WTC11 (cell line): ENCODE measurements at regions not wholly inside any gene's neighbourhood (a gene's known extent, or its start where the extent isn't known, plus 50 kb on each side); places are given as distances from the start of the nearest gene placed in this dataset.

Experiments
- ATAC-seq: fragments of 200-7000 bp; cut with Tn5 transposase; 2 replicates; pipeline ENCODE4 v1.10.0; 2021; ENCODE audit warnings: mild to moderate bottlenecking, moderate library complexity
- CTCF ChIA-PET: fragments of 300-600 bp; sonication (Branson Sonifier 250); formaldehyde crosslinking; loops from one replicate; lab custom pipeline; 2021; ENCODE audit warnings: antibody characterized with exemption; lab: Charles Lee
- POLR2A ChIA-PET: fragments of 350-600 bp; sonication (Branson Sonifier 250); formaldehyde crosslinking; loops from one replicate; lab custom pipeline; 2021; ENCODE audit warnings: antibody characterized with exemption; lab: Charles Lee
- DNase-seq: peaks from one replicate; pipeline ENCODE4 v3.0.0; 2021; ENCODE audit warnings: low spot score
- H3K27ac Mint-ChIP-seq: 2 replicates; pipeline ENCODE4 v1.8.0; 2021; ENCODE audit warnings: mixed read lengths
- H3K27me3 Mint-ChIP-seq: 2 replicates; pipeline ENCODE4 v1.8.0; 2021; ENCODE audit warnings: low read depth, mild to moderate bottlenecking, moderate library complexity, mixed read lengths
- H3K36me3 Mint-ChIP-seq: 2 replicates; pipeline ENCODE4 v1.8.0; 2021; ENCODE audit warnings: mixed read lengths
- H3K4me1 Mint-ChIP-seq: 2 replicates; pipeline ENCODE4 v1.8.0; 2022; ENCODE audit warnings: mixed read lengths
- H3K4me3 Mint-ChIP-seq: 2 replicates; pipeline ENCODE4 v1.8.0; 2021; ENCODE audit warnings: mild to moderate bottlenecking, moderate library complexity, mixed read lengths
- H3K9me3 Mint-ChIP-seq: 2 replicates; pipeline ENCODE4 v1.8.0; 2021; ENCODE audit warnings: mixed read lengths
- CBFB ChIP-seq: sonication (generic); formaldehyde crosslinking; IDR thresholded peaks from 2 replicates; pipeline ENCODE4 v1.8.1; 2022; ENCODE audit warnings: mild to moderate bottlenecking, low read depth, missing genetic modification reagents
- ELF4 ChIP-seq: sonication (generic); formaldehyde crosslinking; IDR thresholded peaks from 2 replicates; pipeline ENCODE4 v1.8.1; 2022; ENCODE audit warnings: low read depth, mild to moderate bottlenecking, moderate library complexity, missing genetic modification reagents
- ESRRA ChIP-seq: sonication (generic); formaldehyde crosslinking; IDR thresholded peaks from 2 replicates; pipeline ENCODE4 v1.8.1; 2022; ENCODE audit warnings: mild to moderate bottlenecking, missing genetic modification reagents, borderline replicate concordance
- FOXJ3 ChIP-seq: sonication (generic); formaldehyde crosslinking; IDR thresholded peaks from 2 replicates; pipeline ENCODE4 v1.9.0; 2021; ENCODE audit warnings: missing genetic modification reagents, mild to moderate bottlenecking, borderline replicate concordance
- FOXK1 ChIP-seq: sonication (generic); formaldehyde crosslinking; IDR thresholded peaks from 2 replicates; pipeline ENCODE4 v1.8.0; 2022; ENCODE audit warnings: mild to moderate bottlenecking, moderate library complexity, missing genetic modification reagents
- MXD4 ChIP-seq: fragments of 250-450 bp; sonication (Bioruptor Pico); IDR thresholded peaks from 2 replicates; pipeline ENCODE4 v1.8.0; 2021; ENCODE audit warnings: mild to moderate bottlenecking, moderate library complexity, borderline replicate concordance
- RORB ChIP-seq: fragments of 250-450 bp; sonication (Bioruptor Pico); IDR thresholded peaks from 2 replicates; pipeline ENCODE4 v1.9.0; 2021; ENCODE audit warnings: mild to moderate bottlenecking
- TCF7 ChIP-seq: sonication (generic); formaldehyde crosslinking; IDR thresholded peaks from 2 replicates; pipeline ENCODE4 v1.8.0; 2022; ENCODE audit warnings: mild to moderate bottlenecking, low read depth, missing genetic modification reagents, moderate library complexity
- TEAD1 ChIP-seq: sonication (generic); formaldehyde crosslinking; IDR thresholded peaks from 2 replicates; pipeline ENCODE4 v1.8.0; 2022; ENCODE audit warnings: mild to moderate bottlenecking, missing genetic modification reagents
- ZNF263 ChIP-seq: sonication (generic); formaldehyde crosslinking; IDR thresholded peaks from 2 replicates; pipeline ENCODE4 v1.8.1; 2022; ENCODE audit warnings: low read depth, mild to moderate bottlenecking, moderate library complexity, missing genetic modification reagents
- ZNF423 ChIP-seq: fragments of 250-450 bp; sonication (Bioruptor Pico); IDR thresholded peaks from 2 replicates; pipeline ENCODE4 v2.1.2; 2022; ENCODE audit warnings: mild to moderate bottlenecking, moderate library complexity
- TF ChIP-seq, protein P1 (sequence below): sonication (generic); formaldehyde crosslinking; IDR thresholded peaks from 2 replicates; pipeline ENCODE4 v1.8.1; 2023; ENCODE audit warnings: mild to moderate bottlenecking, missing genetic modification reagents, borderline replicate concordance
- TF ChIP-seq, protein P2 (sequence below): fragments of 250-450 bp; sonication (Bioruptor Pico); IDR thresholded peaks from 2 replicates; pipeline ENCODE4 v1.9.0; 2021; ENCODE audit warnings: moderate library complexity, mild to moderate bottlenecking, inconsistent platforms, borderline replicate concordance
- TF ChIP-seq, protein P3 (sequence below): sonication (generic); formaldehyde crosslinking; IDR thresholded peaks from 2 replicates; pipeline ENCODE4 v1.8.1; 2022; ENCODE audit warnings: missing genetic modification reagents, borderline replicate concordance
- TF ChIP-seq, protein P4 (sequence below): sonication (generic); formaldehyde crosslinking; IDR thresholded peaks from 2 replicates; pipeline ENCODE4 v1.8.1; 2023; ENCODE audit warnings: mild to moderate bottlenecking, missing genetic modification reagents
- TF ChIP-seq, protein P5 (sequence below): sonication (generic); formaldehyde crosslinking; IDR thresholded peaks from 2 replicates; pipeline ENCODE4 v1.8.0; 2022; ENCODE audit warnings: mild to moderate bottlenecking, missing genetic modification reagents
- TF ChIP-seq, protein P6 (sequence below): fragments of 250-450 bp; sonication (Bioruptor Pico); IDR thresholded peaks from 2 replicates; pipeline ENCODE4 v1.9.0; 2021; ENCODE audit warnings: mild to moderate bottlenecking
- TF ChIP-seq, protein P7 (sequence below): sonication (generic); formaldehyde crosslinking; IDR thresholded peaks from 2 replicates; pipeline ENCODE4 v1.8.0; 2023; ENCODE audit warnings: missing genetic modification reagents, mild to moderate bottlenecking, borderline replicate concordance
- TF ChIP-seq, protein P8 (sequence below): sonication (generic); formaldehyde crosslinking; conservative IDR thresholded peaks from 2 replicates; pipeline ENCODE4 v1.8.1; 2022; ENCODE audit warnings: mild to moderate bottlenecking, missing genetic modification reagents
- TF ChIP-seq, protein P9 (sequence below): sonication (generic); formaldehyde crosslinking; IDR thresholded peaks from 2 replicates; pipeline ENCODE4 v1.8.0; 2022; ENCODE audit warnings: mild to moderate bottlenecking, missing genetic modification reagents
- TF ChIP-seq, protein P10 (sequence below): fragments of 250-450 bp; sonication (Bioruptor Pico); IDR thresholded peaks from 2 replicates; pipeline ENCODE4 v1.8.0; 2021; ENCODE audit warnings: mild to moderate bottlenecking

DNA sequence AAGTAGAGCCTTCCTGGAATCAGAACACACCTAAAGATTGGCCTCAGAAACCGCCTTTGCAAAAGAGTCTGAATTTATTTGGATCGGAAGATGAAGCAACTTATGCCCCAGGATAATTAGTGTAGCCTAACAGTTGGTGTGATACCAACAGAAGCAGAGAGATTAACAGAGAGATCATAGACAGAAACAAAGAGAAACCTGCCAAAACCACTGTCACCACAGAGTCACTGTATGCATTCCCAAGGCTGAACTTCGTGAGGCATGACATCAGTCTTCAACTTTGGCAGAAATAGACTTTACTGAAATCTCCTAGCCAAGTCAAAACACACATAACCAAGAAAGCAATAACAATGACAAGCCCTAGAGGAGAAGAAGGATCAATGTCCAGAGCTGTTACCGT lies 361.8 kb downstream of the ELAVL2 start (continued):
- TF ChIP-seq, protein P1, sequence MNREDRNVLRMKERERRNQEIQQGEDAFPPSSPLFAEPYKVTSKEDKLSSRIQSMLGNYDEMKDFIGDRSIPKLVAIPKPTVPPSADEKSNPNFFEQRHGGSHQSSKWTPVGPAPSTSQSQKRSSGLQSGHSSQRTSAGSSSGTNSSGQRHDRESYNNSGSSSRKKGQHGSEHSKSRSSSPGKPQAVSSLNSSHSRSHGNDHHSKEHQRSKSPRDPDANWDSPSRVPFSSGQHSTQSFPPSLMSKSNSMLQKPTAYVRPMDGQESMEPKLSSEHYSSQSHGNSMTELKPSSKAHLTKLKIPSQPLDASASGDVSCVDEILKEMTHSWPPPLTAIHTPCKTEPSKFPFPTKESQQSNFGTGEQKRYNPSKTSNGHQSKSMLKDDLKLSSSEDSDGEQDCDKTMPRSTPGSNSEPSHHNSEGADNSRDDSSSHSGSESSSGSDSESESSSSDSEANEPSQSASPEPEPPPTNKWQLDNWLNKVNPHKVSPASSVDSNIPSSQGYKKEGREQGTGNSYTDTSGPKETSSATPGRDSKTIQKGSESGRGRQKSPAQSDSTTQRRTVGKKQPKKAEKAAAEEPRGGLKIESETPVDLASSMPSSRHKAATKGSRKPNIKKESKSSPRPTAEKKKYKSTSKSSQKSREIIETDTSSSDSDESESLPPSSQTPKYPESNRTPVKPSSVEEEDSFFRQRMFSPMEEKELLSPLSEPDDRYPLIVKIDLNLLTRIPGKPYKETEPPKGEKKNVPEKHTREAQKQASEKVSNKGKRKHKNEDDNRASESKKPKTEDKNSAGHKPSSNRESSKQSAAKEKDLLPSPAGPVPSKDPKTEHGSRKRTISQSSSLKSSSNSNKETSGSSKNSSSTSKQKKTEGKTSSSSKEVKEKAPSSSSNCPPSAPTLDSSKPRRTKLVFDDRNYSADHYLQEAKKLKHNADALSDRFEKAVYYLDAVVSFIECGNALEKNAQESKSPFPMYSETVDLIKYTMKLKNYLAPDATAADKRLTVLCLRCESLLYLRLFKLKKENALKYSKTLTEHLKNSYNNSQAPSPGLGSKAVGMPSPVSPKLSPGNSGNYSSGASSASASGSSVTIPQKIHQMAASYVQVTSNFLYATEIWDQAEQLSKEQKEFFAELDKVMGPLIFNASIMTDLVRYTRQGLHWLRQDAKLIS (CRISPR knock-in tag) = no peak
- TF ChIP-seq, protein P2, sequence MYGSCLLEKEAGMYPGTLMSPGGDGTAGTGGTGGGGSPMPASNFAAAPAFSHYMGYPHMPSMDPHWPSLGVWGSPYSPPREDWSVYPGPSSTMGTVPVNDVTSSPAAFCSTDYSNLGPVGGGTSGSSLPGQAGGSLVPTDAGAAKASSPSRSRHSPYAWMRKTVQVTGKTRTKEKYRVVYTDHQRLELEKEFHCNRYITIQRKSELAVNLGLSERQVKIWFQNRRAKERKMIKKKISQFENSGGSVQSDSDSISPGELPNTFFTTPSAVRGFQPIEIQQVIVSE (CRISPR knock-in tag) = no peak
- TF ChIP-seq ELF4 = no peak
- TF ChIP-seq, protein P3, sequence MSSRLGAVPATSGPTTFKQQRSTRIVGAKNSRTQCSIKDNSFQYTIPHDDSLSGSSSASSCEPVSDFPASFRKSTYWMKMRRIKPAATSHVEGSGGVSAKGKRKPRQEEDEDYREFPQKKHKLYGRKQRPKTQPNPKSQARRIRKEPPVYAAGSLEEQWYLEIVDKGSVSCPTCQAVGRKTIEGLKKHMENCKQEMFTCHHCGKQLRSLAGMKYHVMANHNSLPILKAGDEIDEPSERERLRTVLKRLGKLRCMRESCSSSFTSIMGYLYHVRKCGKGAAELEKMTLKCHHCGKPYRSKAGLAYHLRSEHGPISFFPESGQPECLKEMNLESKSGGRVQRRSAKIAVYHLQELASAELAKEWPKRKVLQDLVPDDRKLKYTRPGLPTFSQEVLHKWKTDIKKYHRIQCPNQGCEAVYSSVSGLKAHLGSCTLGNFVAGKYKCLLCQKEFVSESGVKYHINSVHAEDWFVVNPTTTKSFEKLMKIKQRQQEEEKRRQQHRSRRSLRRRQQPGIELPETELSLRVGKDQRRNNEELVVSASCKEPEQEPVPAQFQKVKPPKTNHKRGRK = no peak

DNA sequence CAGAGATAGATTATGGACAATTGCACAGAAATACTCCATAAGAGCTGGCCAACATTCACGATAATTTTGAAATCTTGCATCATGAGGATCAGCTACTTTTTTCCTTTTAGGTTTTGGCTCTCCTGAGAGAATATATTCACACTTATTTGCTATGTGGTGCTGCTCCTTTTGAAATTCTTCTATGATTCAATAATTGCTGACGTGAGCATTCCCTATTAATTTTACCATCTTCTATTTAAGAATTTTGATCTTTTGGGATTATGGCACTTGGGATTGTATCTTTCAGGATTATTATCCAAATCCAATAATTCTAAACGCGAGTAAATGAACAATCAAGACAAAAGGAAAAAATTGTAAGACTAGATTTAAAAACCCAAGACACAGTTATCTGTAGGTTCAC lies 358.8 kb downstream of the ELAVL2 start:
- DNase-seq (no peak), ATAC-seq (no peak)
- Mint-ChIP-seq H3K4me1 (no peaks in the 10 kb centered on the region), H3K4me3 (no peak overlapping the region), H3K36me3 (no peaks in the 10 kb centered on the region), H3K9me3 (no peaks in the 10 kb centered on the region), H3K27me3 (no peaks in the 10 kb centered on the region), H3K27ac (no peak overlapping the region)
- ChIA-PET CTCF (no interaction called here), POLR2A (no interaction called here)
- TF ChIP-seq, protein P4, sequence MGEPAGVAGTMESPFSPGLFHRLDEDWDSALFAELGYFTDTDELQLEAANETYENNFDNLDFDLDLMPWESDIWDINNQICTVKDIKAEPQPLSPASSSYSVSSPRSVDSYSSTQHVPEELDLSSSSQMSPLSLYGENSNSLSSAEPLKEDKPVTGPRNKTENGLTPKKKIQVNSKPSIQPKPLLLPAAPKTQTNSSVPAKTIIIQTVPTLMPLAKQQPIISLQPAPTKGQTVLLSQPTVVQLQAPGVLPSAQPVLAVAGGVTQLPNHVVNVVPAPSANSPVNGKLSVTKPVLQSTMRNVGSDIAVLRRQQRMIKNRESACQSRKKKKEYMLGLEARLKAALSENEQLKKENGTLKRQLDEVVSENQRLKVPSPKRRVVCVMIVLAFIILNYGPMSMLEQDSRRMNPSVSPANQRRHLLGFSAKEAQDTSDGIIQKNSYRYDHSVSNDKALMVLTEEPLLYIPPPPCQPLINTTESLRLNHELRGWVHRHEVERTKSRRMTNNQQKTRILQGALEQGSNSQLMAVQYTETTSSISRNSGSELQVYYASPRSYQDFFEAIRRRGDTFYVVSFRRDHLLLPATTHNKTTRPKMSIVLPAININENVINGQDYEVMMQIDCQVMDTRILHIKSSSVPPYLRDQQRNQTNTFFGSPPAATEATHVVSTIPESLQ (CRISPR knock-in tag) = no peak
- TF ChIP-seq FOXJ3 (CRISPR knock-in tag) (no peak), ZNF263 (CRISPR knock-in tag) (no peak), FOXK1 (CRISPR knock-in tag) (no peak), RORB (no peak), TEAD1 (CRISPR knock-in tag) (no peak), MXD4 (CRISPR knock-in tag) (no peak), TCF7 (CRISPR knock-in tag) (no peak), ZNF423 (no peak), CBFB (CRISPR knock-in tag) (no peak), ESRRA (CRISPR knock-in tag) (no peak)
- TF ChIP-seq, protein P5, sequence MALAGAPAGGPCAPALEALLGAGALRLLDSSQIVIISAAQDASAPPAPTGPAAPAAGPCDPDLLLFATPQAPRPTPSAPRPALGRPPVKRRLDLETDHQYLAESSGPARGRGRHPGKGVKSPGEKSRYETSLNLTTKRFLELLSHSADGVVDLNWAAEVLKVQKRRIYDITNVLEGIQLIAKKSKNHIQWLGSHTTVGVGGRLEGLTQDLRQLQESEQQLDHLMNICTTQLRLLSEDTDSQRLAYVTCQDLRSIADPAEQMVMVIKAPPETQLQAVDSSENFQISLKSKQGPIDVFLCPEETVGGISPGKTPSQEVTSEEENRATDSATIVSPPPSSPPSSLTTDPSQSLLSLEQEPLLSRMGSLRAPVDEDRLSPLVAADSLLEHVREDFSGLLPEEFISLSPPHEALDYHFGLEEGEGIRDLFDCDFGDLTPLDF (CRISPR knock-in tag) = no peak
- TF ChIP-seq, protein P6, sequence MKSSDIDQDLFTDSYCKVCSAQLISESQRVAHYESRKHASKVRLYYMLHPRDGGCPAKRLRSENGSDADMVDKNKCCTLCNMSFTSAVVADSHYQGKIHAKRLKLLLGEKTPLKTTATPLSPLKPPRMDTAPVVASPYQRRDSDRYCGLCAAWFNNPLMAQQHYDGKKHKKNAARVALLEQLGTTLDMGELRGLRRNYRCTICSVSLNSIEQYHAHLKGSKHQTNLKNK (CRISPR knock-in tag) = no peak
- TF ChIP-seq, protein P7, sequence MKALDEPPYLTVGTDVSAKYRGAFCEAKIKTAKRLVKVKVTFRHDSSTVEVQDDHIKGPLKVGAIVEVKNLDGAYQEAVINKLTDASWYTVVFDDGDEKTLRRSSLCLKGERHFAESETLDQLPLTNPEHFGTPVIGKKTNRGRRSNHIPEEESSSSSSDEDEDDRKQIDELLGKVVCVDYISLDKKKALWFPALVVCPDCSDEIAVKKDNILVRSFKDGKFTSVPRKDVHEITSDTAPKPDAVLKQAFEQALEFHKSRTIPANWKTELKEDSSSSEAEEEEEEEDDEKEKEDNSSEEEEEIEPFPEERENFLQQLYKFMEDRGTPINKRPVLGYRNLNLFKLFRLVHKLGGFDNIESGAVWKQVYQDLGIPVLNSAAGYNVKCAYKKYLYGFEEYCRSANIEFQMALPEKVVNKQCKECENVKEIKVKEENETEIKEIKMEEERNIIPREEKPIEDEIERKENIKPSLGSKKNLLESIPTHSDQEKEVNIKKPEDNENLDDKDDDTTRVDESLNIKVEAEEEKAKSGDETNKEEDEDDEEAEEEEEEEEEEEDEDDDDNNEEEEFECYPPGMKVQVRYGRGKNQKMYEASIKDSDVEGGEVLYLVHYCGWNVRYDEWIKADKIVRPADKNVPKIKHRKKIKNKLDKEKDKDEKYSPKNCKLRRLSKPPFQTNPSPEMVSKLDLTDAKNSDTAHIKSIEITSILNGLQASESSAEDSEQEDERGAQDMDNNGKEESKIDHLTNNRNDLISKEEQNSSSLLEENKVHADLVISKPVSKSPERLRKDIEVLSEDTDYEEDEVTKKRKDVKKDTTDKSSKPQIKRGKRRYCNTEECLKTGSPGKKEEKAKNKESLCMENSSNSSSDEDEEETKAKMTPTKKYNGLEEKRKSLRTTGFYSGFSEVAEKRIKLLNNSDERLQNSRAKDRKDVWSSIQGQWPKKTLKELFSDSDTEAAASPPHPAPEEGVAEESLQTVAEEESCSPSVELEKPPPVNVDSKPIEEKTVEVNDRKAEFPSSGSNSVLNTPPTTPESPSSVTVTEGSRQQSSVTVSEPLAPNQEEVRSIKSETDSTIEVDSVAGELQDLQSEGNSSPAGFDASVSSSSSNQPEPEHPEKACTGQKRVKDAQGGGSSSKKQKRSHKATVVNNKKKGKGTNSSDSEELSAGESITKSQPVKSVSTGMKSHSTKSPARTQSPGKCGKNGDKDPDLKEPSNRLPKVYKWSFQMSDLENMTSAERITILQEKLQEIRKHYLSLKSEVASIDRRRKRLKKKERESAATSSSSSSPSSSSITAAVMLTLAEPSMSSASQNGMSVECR (CRISPR knock-in tag) = no peak
- TF ChIP-seq, protein P8, sequence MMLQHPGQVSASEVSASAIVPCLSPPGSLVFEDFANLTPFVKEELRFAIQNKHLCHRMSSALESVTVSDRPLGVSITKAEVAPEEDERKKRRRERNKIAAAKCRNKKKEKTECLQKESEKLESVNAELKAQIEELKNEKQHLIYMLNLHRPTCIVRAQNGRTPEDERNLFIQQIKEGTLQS (CRISPR knock-in tag) = no peak
- TF ChIP-seq, protein P9, sequence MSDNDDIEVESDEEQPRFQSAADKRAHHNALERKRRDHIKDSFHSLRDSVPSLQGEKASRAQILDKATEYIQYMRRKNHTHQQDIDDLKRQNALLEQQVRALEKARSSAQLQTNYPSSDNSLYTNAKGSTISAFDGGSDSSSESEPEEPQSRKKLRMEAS (CRISPR knock-in tag) = no peak
- TF ChIP-seq, protein P10, sequence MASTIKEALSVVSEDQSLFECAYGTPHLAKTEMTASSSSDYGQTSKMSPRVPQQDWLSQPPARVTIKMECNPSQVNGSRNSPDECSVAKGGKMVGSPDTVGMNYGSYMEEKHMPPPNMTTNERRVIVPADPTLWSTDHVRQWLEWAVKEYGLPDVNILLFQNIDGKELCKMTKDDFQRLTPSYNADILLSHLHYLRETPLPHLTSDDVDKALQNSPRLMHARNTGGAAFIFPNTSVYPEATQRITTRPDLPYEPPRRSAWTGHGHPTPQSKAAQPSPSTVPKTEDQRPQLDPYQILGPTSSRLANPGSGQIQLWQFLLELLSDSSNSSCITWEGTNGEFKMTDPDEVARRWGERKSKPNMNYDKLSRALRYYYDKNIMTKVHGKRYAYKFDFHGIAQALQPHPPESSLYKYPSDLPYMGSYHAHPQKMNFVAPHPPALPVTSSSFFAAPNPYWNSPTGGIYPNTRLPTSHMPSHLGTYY = no peak
